ENCODE measurements at regions not wholly inside any gene's neighbourhood (a gene's known extent, or its start where the extent isn't known, plus 50 kb on each side); places are given as distances from the start of the nearest gene placed in this dataset.

DNA sequence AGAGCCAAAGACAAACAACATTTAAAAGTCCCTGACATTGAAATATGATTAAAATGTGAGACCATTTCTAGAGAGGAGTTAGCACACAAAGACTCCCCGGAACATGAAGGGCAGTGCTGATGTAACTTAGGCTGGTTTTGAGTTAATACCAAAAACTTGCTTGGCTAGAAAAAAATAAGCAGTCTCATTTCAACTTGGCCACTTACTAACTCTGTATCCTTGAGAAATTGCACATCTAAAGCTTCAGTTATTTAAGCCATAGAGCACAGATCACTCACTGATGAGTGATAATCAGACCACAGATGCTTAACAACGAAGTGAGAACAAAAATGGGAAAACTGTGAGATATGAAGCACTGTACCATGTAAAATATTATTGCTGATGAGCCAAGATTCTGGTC lies 65.9 kb upstream of the MAOA start:
- TF ChIP-seq, protein P1, sequence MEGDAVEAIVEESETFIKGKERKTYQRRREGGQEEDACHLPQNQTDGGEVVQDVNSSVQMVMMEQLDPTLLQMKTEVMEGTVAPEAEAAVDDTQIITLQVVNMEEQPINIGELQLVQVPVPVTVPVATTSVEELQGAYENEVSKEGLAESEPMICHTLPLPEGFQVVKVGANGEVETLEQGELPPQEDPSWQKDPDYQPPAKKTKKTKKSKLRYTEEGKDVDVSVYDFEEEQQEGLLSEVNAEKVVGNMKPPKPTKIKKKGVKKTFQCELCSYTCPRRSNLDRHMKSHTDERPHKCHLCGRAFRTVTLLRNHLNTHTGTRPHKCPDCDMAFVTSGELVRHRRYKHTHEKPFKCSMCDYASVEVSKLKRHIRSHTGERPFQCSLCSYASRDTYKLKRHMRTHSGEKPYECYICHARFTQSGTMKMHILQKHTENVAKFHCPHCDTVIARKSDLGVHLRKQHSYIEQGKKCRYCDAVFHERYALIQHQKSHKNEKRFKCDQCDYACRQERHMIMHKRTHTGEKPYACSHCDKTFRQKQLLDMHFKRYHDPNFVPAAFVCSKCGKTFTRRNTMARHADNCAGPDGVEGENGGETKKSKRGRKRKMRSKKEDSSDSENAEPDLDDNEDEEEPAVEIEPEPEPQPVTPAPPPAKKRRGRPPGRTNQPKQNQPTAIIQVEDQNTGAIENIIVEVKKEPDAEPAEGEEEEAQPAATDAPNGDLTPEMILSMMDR (IDR thresholded peaks at IDR 0.05): no peak
- Histone ChIP-seq H3K9me3 (no peaks in the 10 kb centered on the region), H3K4me3 (no peak overlapping the region), H3K36me3 (ENCODE audit: low read depth) (no peaks in the 10 kb centered on the region), H3K4me1 (ENCODE audit: low read depth) (peaks cover 4% of the 10 kb centered on the region)
- ATAC-seq: no peak
- no peak for DNase-seq
- intact Hi-C loops (cut with DNase I, micrococcal nuclease): no loop called here

DNA sequence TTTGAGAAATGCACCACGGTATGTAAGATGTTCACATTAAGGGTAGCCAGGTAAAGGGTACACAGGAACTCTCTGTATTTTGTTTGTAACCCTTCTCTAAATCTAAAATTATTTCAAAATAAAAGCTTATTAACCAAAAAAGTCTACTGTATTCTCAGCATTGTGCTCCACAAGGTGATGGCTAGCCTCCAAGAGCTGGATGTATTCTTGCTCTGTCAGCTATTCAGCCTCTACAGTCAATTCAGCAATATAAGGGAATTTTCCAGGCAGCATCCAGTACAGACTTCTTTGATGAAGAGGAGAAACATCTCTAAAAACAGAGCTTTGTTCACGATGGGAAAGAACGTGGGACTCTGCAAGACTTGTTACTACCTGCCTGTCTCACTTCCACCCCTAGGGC lies 63.5 kb upstream of the MAOA start:
- Histone ChIP-seq H3K36me3 (ENCODE audit: low read depth) (no peaks in the 10 kb centered on the region), H3K4me1 (ENCODE audit: low read depth) (peaks cover 4% of the 10 kb centered on the region), H3K9me3 (no peaks in the 10 kb centered on the region), H3K4me3 (no peak overlapping the region)
- ATAC-seq (no peak), DNase-seq (no peak)
- intact Hi-C loops (cut with DNase I, micrococcal nuclease): no loop called here
- TF ChIP-seq, protein P1 (IDR thresholded peaks at IDR 0.05): no peak

DNA sequence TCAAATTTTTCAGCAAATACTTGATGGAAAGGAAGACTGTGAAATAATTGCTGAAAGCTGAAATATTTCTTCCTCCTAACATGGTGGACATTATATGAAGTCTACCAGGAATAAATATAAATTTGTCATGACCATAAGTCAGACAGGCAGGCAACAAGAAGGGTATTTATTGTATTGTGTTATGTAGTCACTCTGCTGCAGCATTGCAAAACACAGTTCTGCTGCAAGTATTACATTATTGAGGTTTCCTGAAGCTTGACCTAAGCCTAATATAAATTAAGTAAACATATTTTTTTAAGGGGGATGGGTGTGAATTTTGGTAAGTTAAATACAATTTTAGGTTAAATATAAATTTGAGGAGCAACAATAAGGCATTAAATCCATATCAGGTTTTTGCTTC lies 60.2 kb upstream of the MAOA start:
- intact Hi-C loops (cut with DNase I, micrococcal nuclease): no loop called here
- ATAC-seq (no peak), DNase-seq (no peak)
- TF ChIP-seq, protein P1 (IDR thresholded peaks at IDR 0.05): no peak
- Histone ChIP-seq H3K9me3 (no peaks in the 10 kb centered on the region), H3K4me1 (ENCODE audit: low read depth) (no peaks in the 10 kb centered on the region), H3K36me3 (ENCODE audit: low read depth) (no peaks in the 10 kb centered on the region), H3K4me3 (no peak overlapping the region)

DNA sequence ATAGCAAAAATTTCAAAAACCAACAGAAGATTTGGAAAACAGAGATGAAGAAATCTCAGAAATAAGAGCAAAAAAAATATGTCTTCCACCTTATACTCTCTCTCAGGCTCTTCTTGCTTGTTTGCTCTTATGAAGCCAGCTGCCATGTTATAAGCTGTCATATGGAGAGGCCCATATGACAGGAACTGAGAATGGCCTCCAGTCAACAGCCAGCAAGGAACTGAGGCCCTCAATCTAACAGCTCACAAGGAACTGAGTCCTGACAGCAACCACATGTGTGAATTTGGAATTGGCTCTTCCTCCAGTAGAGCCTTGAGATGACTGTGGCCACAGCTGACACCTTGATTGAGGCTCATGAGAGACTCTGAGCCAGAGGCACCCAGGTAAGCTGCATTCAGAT lies 51.3 kb upstream of the MAOA start:
- ATAC-seq: no peak
- intact Hi-C loops (cut with DNase I, micrococcal nuclease): no loop called here
- DNase-seq: no peak

DNA sequence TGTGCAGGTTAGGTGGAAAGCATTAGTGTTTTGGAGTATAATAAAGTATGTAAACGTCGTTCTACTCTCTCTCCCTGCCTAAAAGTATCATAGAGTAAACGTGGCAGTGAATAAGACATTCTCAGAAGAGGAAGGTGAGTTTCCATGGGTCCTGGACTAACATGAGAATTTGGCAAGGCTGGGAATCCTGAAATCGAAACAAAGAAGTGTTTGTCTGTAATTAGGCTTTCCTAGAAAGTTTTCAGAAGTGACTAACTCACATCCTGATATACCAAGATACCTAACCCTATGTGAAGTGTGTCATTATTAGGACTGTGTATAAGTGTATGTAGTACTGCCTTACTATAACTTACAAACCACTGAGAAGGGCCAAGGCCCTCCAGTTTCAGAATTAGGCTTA lies 50.7 kb upstream of the MAOA start:
- TF ChIP-seq, protein P1 (IDR thresholded peaks at IDR 0.05): no peak
- Histone ChIP-seq H3K4me1 (ENCODE audit: low read depth) (no peaks in the 10 kb centered on the region), H3K4me3 (no peak overlapping the region), H3K9me3 (no peaks in the 10 kb centered on the region), H3K36me3 (ENCODE audit: low read depth) (no peaks in the 10 kb centered on the region)
- intact Hi-C loops (cut with DNase I, micrococcal nuclease): no loop called here
- DNase-seq (no peak), ATAC-seq (no peak)

More for the DNA sequence above, 51.3 kb upstream of the MAOA start:
- Histone ChIP-seq H3K4me1 (ENCODE audit: low read depth) (no peaks in the 10 kb centered on the region), H3K4me3 (no peak overlapping the region), H3K9me3 (no peaks in the 10 kb centered on the region), H3K36me3 (ENCODE audit: low read depth) (no peaks in the 10 kb centered on the region)
- TF ChIP-seq, protein P1 (IDR thresholded peaks at IDR 0.05): no peak

All from mucosa of descending colon (tissue), 3 donors.